KMS-11 (cell line): ENCODE measurements at regions not wholly inside any gene's neighbourhood (a gene's known extent, or its start where the extent isn't known, plus 50 kb on each side); places are given as distances from the start of the nearest gene placed in this dataset.

Experiments used
- H2AFZ ChIP-seq: fragments of 200-600 bp; sonication (generic); 2 replicates; pipeline ENCODE4 v1.6.1; 2016; ENCODE audit warnings: antibody characterized with exemption, mixed run types, low read depth
- H3K27ac ChIP-seq: fragments of 200-600 bp; sonication (generic); 2 replicates; pipeline ENCODE4 v1.6.1; 2016; ENCODE audit warnings: mild to moderate bottlenecking, mixed run types
- H3K27me3 ChIP-seq: fragments of 200-600 bp; sonication (generic); 2 replicates; pipeline ENCODE4 v1.6.1; 2017; ENCODE audit warnings: mild to moderate bottlenecking, low read depth, mixed run types, moderate library complexity; ENCODE audit not compliant: insufficient read depth
- H3K36me3 ChIP-seq: fragments of 200-600 bp; sonication (generic); 2 replicates; pipeline ENCODE4 v1.6.1; 2017; ENCODE audit warnings: mild to moderate bottlenecking, mixed run types; ENCODE audit not compliant: insufficient read depth
- H3K4me1 ChIP-seq: fragments of 200-600 bp; sonication (generic); 2 replicates; pipeline ENCODE4 v1.6.1; 2016; ENCODE audit warnings: mild to moderate bottlenecking, low read depth, mixed run types; ENCODE audit not compliant: poor library complexity, severe bottlenecking
- H3K4me2 ChIP-seq: fragments of 200-600 bp; sonication (generic); 2 replicates; pipeline ENCODE4 v1.7.0; 2016; ENCODE audit warnings: mild to moderate bottlenecking, mixed run types
- H3K4me3 ChIP-seq: fragments of 200-600 bp; sonication (generic); IDR thresholded peaks from 2 replicates; pipeline ENCODE4 v1.6.1; 2017; ENCODE audit warnings: low read depth, low read length, mixed read lengths; ENCODE audit not compliant: insufficient read depth
- H3K79me2 ChIP-seq: fragments of 200-600 bp; sonication (generic); 2 replicates; pipeline ENCODE4 v1.6.1; 2016; ENCODE audit warnings: low read depth, mixed run types; ENCODE audit not compliant: insufficient read depth
- H3K9ac ChIP-seq: fragments of 200-600 bp; sonication (generic); 2 replicates; pipeline ENCODE4 v1.6.1; 2016; ENCODE audit warnings: mild to moderate bottlenecking, mixed run types
- H4K20me1 ChIP-seq: fragments of 200-600 bp; sonication (generic); 2 replicates; pipeline ENCODE4 v1.6.1; 2016; ENCODE audit warnings: mild to moderate bottlenecking, mixed run types; ENCODE audit not compliant: insufficient read depth
- TF ChIP-seq, protein P1 (sequence below): fragments of 200-600 bp; sonication (generic); conservative IDR thresholded peaks from 2 replicates; pipeline ENCODE4 v1.6.1; 2017; ENCODE audit warnings: low read depth, mild to moderate bottlenecking, antibody characterized with exemption, low read length, moderate library complexity, mixed read lengths

DNA sequence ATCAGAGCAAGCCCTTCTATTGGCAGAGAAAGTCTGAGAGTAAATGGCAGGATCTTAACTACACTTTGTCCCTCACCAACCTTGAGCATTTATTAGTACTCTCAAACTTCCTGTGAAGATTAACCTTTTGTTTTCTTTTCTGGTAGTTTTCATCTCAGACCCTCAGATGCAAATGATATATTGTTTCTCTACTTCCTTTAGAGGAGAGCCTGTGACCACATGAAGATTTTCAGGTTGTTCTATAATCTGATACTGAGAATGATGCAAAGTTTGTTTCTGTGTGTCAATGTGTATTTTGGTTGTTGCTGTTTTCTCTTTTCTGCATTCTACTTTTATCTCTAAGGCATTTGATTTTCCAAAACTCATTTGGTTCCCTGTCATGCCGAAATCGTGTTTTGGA is 165.8 kb upstream of the CYSLTR1 start:
- no peaks in the 10 kb centered on the region for H3K27me3 ChIP-seq
- no peak overlapping the region for H3K9ac ChIP-seq
- H3K79me2 ChIP-seq = no peaks in the 10 kb centered on the region
- H3K27ac ChIP-seq = no peak overlapping the region
- H3K4me2 ChIP-seq = no peak overlapping the region
- no peak overlapping the region for H2AFZ ChIP-seq
- no peaks in the 10 kb centered on the region for H3K36me3 ChIP-seq
- TF ChIP-seq, protein P1, sequence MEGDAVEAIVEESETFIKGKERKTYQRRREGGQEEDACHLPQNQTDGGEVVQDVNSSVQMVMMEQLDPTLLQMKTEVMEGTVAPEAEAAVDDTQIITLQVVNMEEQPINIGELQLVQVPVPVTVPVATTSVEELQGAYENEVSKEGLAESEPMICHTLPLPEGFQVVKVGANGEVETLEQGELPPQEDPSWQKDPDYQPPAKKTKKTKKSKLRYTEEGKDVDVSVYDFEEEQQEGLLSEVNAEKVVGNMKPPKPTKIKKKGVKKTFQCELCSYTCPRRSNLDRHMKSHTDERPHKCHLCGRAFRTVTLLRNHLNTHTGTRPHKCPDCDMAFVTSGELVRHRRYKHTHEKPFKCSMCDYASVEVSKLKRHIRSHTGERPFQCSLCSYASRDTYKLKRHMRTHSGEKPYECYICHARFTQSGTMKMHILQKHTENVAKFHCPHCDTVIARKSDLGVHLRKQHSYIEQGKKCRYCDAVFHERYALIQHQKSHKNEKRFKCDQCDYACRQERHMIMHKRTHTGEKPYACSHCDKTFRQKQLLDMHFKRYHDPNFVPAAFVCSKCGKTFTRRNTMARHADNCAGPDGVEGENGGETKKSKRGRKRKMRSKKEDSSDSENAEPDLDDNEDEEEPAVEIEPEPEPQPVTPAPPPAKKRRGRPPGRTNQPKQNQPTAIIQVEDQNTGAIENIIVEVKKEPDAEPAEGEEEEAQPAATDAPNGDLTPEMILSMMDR = no peak
- no peaks in the 10 kb centered on the region for H3K4me1 ChIP-seq
- no peaks in the 10 kb centered on the region for H4K20me1 ChIP-seq
- no peak overlapping the region for H3K4me3 ChIP-seq

DNA sequence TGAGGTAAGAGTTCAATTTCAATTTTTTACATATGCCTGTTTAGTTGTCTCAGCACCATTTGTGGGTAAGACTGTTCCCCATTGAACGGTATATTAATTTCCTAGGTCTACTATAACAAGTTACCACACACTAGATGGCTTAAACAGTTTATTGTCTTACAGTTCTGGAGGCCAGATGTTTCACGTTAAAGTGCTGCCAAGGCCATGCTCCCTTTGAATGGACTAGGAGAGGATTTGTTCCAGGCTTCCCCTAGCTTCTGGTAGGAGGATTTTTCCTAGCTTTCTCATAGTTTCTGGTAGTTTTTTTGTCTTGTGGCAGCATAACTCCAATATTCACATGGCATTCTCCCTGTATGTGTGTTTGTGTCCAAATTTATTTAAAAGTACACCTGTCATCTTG is 149.3 kb upstream of the CYSLTR1 start:
- no peaks in the 10 kb centered on the region for H3K27me3 ChIP-seq
- TF ChIP-seq, protein P1 = no peak

DNA sequence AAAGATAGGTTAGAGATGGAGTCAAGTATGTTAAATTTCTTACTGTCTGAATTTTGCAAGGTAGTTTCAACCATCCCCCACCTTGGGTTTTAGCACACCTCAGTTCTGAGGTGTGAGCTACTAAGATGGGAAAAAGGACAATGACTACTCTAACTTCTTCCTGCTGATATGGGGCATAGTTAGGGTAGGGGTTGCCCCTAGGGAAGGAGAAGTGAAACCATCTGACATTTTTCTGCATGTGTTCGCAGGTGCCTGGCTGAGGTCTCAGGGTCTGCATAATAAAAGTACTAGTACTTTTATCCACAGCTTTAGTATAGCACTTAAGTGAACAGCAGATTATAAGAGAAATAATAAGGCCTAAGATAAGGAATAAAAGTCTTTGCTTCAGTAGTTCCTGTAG is 129.5 kb upstream of the CYSLTR1 start:
- Histone ChIP-seq H3K27me3 (no peaks in the 10 kb centered on the region), H4K20me1 (no peaks in the 10 kb centered on the region)

More for the DNA sequence above, 149.3 kb upstream of the CYSLTR1 start:
- Histone ChIP-seq H3K9ac (no peak overlapping the region), H3K4me3 (no peak overlapping the region), H3K27ac (no peak overlapping the region), H3K36me3 (no peaks in the 10 kb centered on the region), H2AFZ (no peak overlapping the region), H4K20me1 (no peaks in the 10 kb centered on the region), H3K79me2 (no peaks in the 10 kb centered on the region), H3K4me2 (no peak overlapping the region), H3K4me1 (no peaks in the 10 kb centered on the region)

DNA sequence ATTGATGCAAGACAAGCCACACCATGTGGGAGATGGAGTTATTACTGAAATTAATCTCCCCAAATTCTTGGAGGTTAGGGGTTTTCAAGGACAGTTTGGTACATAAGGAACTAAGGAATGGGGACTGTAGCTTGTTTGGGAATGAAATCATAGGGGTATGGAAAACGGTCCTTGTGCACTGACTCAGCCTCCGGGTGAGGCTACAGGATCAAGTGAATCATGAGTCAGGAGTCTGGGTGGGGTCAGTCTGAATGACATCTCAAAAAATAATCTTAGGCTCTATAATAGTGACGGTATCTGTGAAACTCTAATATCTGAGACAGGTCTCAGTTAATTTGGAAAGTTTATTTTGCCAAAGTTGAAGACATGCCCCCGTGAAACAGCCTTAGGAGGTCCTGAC is 128.5 kb upstream of the CYSLTR1 start:
- H3K79me2 ChIP-seq = no peaks in the 10 kb centered on the region
- no peaks in the 10 kb centered on the region for H3K4me1 ChIP-seq
- H3K9ac ChIP-seq = no peak overlapping the region
- no peak overlapping the region for H3K27ac ChIP-seq
- no peak overlapping the region for H2AFZ ChIP-seq
- H3K4me2 ChIP-seq = no peak overlapping the region
- no peak overlapping the region for H3K4me3 ChIP-seq
- TF ChIP-seq, protein P1 = no peak
- no peaks in the 10 kb centered on the region for H3K27me3 ChIP-seq
- H3K36me3 ChIP-seq = no peaks in the 10 kb centered on the region
- no peaks in the 10 kb centered on the region for H4K20me1 ChIP-seq

More for the DNA sequence above, 129.5 kb upstream of the CYSLTR1 start:
- H2AFZ ChIP-seq = no peak overlapping the region
- TF ChIP-seq, protein P1 = no peak
- no peak overlapping the region for H3K27ac ChIP-seq
- no peaks in the 10 kb centered on the region for H3K79me2 ChIP-seq
- H3K4me3 ChIP-seq = no peak overlapping the region
- H3K9ac ChIP-seq = no peak overlapping the region
- H3K4me2 ChIP-seq = no peak overlapping the region
- H3K4me1 ChIP-seq = no peaks in the 10 kb centered on the region
- no peaks in the 10 kb centered on the region for H3K36me3 ChIP-seq

DNA sequence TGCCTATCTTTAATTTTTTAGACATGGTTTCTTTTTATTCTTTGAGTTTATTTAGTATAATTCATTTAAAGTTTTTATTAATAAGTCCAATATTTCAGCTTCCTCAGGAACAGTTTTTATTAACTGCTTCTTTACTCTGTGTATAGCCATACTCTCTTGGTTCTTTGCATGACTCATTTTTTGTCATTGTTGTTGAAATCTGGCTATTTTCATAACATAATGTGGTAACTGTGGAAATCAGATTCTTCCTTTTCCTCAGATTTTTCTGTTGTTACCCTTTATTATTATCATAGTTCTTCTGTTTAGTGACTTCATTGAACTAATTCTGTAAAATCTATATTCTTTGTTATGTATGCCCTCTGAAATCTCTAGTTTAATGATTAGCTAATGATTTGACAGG is 124.9 kb upstream of the CYSLTR1 start:
- H3K79me2 ChIP-seq = no peaks in the 10 kb centered on the region
- no peak overlapping the region for H3K9ac ChIP-seq
- H3K4me1 ChIP-seq = no peaks in the 10 kb centered on the region

More for the DNA sequence above, 124.9 kb upstream of the CYSLTR1 start:
- H3K27ac ChIP-seq = no peak overlapping the region
- no peak overlapping the region for H3K4me3 ChIP-seq
- H3K4me2 ChIP-seq = no peak overlapping the region
- H4K20me1 ChIP-seq = no peaks in the 10 kb centered on the region
- H3K36me3 ChIP-seq = no peaks in the 10 kb centered on the region
- TF ChIP-seq, protein P1 = no peak
- no peak overlapping the region for H2AFZ ChIP-seq
- H3K27me3 ChIP-seq = no peaks in the 10 kb centered on the region
